Posterior vena cava (tissue), 2 donors: ENCODE measurements at regions not wholly inside any gene's neighbourhood (a gene's known extent, or its start where the extent isn't known, plus 50 kb on each side); places are given as distances from the start of the nearest gene placed in this dataset.
"Not testable (repeated sequence)": the region's sequence is repeated elsewhere in the genome, so short reads cannot be mapped to it uniquely, and the experiment has no call there.

ENCODE experiments used
- DNase-seq: peaks from one replicate; pipeline ENCODE4 v3.0.0-alpha.2; 2020; ENCODE audit warnings: low spot score
- intact Hi-C, 2 donors: fragments of 100-400 bp; cut with DNase I; formaldehyde crosslinking; loops; one replicate each; pipeline versions ENCODE4 v1.14.1 to v1.14.2; 2022 to 2023
- donor health status: DM: yes; HTN: yes; CAD: no.
- donor health status: DM: yes; HTN: yes; CAD: no.

DNA sequence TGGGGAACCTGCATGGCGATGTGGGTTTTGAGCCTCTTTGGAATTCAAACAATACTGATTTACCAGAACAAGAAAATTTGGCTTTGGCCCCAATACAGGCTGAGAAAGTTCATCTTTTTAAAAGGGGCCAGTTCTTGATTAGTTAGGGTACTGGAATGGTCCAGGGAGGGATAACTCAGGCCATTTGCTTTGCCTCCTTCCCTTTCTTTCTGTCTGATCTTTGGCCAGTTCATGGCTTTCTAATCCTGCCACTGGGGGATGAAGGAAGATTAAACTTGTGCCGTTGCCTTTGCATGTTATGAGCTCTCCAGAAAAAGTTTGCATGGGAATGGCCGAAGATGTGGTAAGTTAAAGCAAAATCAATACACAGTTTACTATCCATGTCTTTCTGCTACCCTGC, 78.4 kb downstream of the ADAMTS15 start:
- intact Hi-C loops = no loop called here
- DNase-seq = no peak

DNA sequence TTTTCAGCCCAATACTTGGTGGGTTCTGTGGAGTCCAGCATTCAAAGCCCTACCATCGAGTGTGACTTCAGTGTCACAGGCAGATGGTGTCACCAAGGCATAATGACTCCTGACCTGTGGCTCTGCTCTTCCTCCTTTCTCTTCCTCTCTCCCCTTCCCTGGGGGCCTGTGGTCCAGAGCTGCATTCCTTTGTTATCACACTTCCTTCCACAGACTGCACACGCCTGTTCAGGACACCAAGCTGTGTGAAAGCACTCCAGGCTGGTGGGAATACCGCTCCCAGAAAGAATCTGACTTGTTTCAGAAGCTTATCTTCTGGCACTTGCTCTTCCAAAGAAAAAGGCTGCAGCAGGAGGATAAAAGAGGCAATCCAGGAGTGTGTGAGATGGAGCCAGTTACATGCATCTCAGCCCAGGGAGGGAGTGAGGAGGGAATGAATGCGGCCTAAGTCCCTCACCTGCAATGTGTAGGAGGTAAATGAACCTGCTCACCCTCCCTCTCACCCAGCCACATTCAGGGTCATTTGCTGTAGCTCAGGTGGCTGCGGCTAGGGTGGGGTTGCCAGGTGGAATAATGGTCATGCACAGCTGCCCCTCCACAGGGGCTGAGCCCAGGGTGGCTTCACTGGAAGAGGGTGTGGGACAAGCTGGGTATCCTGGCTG, 79.3 kb downstream of the ADAMTS15 start:
- intact Hi-C loops = no loop called here
- DNase-seq = no peak

DNA sequence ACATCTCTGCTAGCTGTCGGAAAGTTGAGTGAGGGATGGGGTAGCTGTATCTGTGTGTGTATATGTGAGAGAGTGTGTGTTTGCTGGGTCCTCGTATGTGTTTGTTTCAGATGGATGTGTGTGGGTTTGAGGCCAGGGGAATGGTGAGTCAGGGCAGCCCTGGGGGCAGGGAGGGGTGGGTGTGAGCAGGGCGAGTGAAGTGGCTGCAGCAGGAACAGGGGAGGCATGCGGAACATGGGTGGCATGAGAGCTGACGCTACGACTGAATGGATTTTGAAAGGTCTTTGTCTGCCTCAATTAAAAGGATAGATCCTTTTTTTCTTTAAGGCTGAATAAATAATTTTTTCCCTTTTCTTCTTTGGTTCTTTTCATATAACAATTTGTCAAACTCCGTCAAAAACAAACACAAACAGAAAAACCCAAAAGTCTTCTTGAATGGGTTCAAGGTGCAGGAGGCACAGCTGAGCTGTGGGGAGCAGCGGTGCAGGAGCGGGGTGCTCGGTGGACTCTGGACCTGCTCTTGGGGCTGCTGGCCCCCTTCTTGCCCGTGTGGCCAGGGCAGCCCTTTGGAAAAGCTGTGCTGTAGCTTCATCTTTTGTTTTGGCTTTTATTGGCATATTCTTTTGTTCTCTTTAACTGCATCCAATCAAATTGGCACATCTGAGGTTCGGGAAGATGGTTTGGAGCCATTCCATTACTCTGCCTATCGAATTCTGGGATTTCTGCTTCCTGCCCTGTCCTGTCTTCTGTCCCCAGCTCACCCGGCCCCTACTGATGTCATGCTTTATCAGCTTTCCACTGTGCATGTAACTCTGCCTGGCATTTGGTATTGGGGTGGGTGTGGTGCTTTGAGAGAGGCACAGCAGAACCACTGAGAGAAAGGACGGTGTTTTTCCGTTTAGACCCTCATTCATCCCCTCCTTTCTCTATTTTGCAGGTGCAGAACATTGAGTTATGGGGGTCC, 80.1 kb downstream of the ADAMTS15 start:
- DNase-seq = no peak
- intact Hi-C loops = no loop called here

DNA sequence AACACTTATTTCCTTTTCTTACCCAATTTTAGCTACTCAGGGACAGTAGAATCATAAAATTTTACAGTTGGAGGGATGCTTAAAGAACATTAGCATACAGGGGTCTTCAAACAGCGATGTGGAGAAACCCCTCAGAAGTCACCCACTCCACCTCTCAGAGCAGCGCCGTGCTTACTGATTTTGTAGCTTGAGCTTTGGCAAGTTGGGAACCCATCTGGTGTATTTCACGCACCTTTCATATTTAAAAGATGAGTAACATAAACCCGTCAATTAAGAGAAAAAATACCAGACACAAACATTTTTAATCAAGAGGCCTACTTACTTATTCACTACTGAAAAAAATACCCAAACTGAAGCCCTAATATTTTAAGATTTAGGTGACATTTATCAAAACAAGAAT, 80.9 kb downstream of the ADAMTS15 start:
- DNase-seq = no peak
- intact Hi-C loops = no loop called here

DNA sequence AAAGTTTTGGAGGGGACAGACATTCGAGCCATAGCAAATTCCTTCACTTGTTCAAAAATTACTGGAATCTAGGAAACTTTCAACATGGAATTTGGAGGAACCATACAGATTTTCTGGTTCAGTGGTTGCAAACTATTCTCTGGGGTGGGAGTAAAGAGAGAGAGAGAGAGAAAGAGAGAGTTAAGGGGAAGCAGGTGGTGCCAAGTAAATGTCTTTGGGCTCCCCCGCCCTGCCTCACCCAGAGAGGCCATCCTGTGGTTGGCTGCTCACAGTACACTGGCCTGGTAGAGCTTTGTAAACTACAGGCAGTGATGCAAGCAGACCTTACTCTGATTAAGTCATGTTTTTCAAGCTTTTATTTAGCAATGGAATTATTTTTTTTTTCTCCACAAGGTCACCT, 82.6 kb downstream of the ADAMTS15 start:
- DNase-seq = no peak
- intact Hi-C loops = no loop called here

DNA sequence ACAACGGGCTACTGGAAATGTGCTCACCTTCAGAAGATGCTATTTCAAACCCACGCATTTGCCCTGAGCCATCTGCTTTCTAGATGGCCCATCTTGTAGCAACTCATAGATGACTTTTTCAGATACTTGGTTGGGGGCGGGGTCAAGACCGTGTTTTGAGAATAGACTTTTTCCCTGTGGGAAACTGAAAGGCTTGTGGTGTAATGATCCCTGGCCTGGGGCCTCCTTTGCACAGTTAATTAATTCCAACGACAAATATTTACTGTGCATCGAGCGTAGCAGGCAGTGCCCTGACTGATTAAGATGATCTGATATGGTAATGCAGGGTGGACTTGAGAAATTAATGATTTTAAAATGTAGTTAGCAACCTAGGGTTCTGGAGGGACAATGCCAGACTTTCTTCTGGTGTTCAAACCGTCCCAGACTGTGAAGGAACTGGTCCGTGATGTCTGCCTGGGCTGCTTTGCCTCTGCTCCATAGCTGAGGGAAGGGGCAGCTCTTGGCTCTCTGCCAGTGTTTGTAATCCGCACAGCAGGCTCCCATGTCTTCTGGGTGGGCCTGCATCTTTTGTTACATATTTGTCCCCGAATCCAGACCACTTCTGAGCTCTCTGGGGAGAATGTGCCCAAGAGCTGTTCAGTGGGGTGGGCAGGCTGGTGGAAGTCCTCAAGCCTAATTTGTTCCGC, 84.8 kb downstream of the ADAMTS15 start:
- DNase-seq = peak; percentile 28
- intact Hi-C loops = no loop called here

GRCh38 chr11:130533871-130534270, 85.4 kb downstream of the ADAMTS15 start:
- no peak for DNase-seq
- intact Hi-C loops = no loop called here

DNA sequence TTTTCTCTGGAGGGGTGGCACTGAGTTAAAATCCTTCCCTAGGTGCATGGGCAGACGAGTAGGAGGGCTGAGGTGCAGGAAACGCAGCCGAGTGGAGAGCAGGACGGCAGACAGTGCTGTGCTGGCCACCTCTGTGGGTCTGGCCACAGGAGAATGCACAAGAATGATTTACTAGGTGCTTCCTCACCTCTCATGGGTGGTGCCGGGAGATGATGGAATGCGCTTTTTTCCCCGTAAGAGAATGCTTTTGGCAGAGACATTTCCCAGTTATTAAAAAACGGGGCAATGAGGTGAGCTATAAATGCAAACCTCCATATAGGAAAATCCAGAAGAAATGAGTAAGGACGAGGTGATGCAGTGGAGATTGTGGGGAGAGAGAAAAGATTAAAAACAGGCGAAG, 86.1 kb downstream of the ADAMTS15 start:
- intact Hi-C loops = no loop called here
- DNase-seq = peak; percentile 44

GRCh38 chr11:130535520-130535919, 87.1 kb downstream of the ADAMTS15 start:
- DNase-seq = no peak
- intact Hi-C loops = loop anchor here in 1 of 2 donors (5.0 kb wide), 1 partner anchor 798 kb away; no protein-coding TSS in a partner anchor

DNA sequence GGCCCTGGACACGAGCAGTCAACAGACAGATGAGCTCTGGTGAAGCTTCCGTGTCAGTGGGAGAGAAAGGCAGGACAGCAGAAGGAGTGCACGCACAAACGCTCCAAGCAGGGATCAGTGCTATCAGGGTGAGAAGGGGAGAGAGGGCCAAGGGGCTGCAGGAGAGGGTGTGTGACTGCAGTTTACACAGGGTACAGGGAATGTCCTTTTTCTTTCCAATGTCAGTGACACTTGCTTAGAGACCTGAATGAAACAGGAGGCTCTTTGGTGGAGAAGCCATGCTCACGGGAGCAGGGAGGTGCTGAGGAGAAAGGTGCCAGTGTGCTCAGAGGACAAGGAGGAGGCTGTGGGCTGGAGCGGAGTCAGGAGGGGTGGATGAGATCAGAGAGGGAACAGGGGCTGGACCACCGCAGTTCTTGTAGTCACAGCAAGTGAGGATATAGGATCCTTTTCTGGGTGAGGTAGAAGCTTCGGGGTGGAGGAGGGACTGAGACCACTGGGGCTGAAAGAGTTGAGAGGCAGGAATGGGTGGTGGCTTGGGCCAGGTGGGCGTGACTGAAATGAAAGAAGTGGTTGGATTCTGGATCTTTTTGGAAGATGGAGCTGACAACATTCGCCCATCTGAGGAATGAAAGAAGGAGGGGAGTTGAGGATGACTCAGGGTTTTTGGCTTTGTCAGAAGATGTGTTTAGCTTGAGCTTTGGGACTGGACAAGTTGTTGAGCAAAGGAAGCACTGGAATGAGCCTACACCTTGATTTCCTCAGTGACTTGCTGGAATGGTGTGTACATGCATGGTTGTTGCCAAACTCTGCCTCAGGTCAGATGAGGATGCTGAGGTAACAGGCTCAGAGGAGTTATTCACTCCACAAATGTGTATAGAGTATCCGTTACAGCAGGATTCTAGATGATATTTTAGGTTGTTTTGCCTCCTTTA, 87.9 kb downstream of the ADAMTS15 start:
- peak; percentile 65 for DNase-seq
- intact Hi-C loops = loop anchor here in 1 of 2 donors (5.0 kb wide), 1 partner anchor 799 kb away; no protein-coding TSS in a partner anchor

- not testable (repeated sequence) for DNase-seq
- intact Hi-C loops = loop anchor here in 1 of 2 donors (5.0 kb wide), 1 partner anchor 802 kb away; no protein-coding TSS in a partner anchor
Measured at GRCh38 chr11:130539680-130540079, 91.2 kb downstream of the ADAMTS15 start.

DNA sequence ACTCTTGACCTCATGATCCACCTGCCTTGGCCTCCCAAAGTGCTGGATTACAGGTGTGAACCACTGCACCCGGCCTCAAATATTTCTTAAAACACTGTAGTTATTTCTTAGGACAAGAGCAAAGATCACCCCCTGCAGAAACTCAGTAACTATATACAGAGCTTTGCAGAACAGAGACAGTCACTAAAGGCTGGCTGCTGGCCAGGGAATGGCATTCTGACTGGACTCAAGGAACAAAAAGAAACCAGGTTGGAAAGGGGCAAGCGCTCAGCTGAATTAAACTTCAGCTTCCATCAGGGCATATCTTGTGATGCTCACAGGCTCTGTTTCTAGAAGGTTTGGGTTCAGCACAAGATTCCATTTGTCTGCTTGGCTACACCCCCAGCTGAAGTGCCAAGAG, 95.8 kb downstream of the ADAMTS15 start:
- intact Hi-C loops = no loop called here
- no peak for DNase-seq

- intact Hi-C loops = no loop called here
- DNase-seq = no peak
Measured at GRCh38 chr11:130545449-130546072, 97.1 kb downstream of the ADAMTS15 start.

GRCh38 chr11:130546438-130546837, 98.0 kb downstream of the ADAMTS15 start:
- intact Hi-C loops = no loop called here
- no peak for DNase-seq

GRCh38 chr11:130546901-130547694, 98.7 kb downstream of the ADAMTS15 start:
- intact Hi-C loops = no loop called here
- no peak for DNase-seq

DNA sequence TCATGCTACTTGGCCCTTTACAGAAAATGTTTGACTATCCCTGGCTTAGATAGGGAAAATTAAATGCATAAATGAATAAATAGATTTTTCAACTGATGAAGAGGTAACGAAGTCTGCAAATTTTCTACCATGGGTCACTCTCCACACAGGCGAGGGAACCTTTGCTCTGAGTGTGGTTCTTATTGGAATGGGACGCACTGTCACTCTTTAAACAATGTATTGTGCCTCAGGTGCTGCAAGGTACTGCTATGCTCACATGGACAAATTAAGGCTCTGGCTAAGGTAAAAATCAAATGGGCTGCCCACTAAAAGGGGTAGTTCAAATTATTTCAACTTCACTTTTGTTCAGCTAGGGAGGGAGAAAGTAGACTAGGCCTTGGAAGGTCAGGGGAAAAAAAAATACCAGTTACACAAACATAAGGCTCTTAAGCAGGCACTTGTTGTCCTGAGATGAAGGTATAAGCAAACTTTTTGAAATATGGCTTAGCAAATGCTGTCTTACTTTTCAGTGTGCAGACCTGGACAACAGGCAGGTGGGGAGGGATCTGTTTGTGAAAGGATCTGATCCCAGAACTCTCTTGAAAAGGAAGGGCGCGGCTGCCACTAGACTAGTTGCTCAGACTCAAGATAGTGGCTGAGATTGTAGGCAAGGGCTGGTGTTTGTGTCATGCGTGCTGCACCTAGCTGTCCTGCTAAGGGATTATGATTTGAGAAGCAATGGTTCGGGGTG, 99.5 kb downstream of the ADAMTS15 start:
- no peak for DNase-seq

DNA sequence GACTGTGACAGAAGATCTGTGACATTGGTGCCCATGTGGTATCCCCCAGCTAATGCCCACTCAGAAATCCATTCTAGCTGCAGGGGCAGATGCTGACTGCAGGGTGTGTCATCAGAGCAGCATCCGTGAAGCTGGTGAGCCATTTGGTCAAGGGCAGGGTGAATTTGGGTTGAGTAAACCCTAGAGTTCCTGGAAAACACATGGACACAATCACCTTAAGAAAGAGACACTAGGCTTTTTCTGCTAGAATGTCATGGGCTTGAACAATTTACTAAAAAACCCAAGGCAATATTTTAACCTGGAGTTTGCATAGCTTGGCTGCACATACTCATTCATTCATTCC, 100.0 kb downstream of the ADAMTS15 start:
- intact Hi-C loops = no loop called here

More for the DNA sequence above, 99.5 kb downstream of the ADAMTS15 start:
- intact Hi-C loops = no loop called here

More for the DNA sequence above, 100.0 kb downstream of the ADAMTS15 start:
- no peak for DNase-seq
